ENCODE measurements at regions not wholly inside any gene's neighbourhood (a gene's known extent, or its start where the extent isn't known, plus 50 kb on each side); places are given as distances from the start of the nearest gene placed in this dataset.

GRCh38 chr20:39916236-39916765 lies 772.7 kb downstream of the MAFB start:
- Histone ChIP-seq H3K27me3 (replicated peaks in 1 of 4; ENCODE audit: control insufficient read depth in 3 of 4, extremely low read depth in 1 of 4, insufficient read depth in 3 of 4, low read length in 3 of 4) (no peaks in the 10 kb centered on the region), H3K4me1 (replicated peaks in 1 of 4; ENCODE audit: control insufficient read depth in 3 of 4, insufficient read depth in 4 of 4, low read length in 3 of 4) (no peaks in the 10 kb centered on the region), H3K4ac (replicated peaks; ENCODE audit: insufficient read length, low read depth, low read length) (no peak overlapping the region), H3K18ac (ENCODE audit: extremely low read depth, low read length) (no peak overlapping the region), H2AFZ (ENCODE audit: low read length) (no peak overlapping the region), H3K79me2 (ENCODE audit: control insufficient read depth in 1 of 2, insufficient read depth in 2 of 2, low read length in 2 of 2) (no peaks in the 10 kb centered on the region), H3K9me3 (ENCODE audit: insufficient read depth in 2 of 2, low read depth in 1 of 2, low read length in 1 of 2) (no peaks in the 10 kb centered on the region), H2BK120ac (replicated peaks; ENCODE audit: low read depth, low read length) (no peak overlapping the region), H3K36me3 (ENCODE audit: control insufficient read depth in 2 of 4, insufficient read depth in 4 of 4, low read length in 3 of 4) (no peaks in the 10 kb centered on the region), H4K5ac (ENCODE audit: insufficient read length, low read depth, low read length) (no peak overlapping the region), H3K4me3 (ENCODE audit: extremely low read depth in 1 of 4, insufficient read depth in 2 of 4, low read depth in 3 of 4, low read length in 4 of 4) (no peak overlapping the region), H3K9ac (replicated peaks in 1 of 4; ENCODE audit: extremely low read depth in 1 of 4, low read depth in 3 of 4, low read length in 3 of 4) (no peak overlapping the region), H4K8ac (ENCODE audit: extremely low read depth, insufficient read depth, low read length) (no peak overlapping the region), H4K91ac (replicated peaks; ENCODE audit: insufficient read length, low read length) (no peak overlapping the region), H2BK20ac (ENCODE audit: low read length) (no peak overlapping the region), H2BK5ac (ENCODE audit: low read depth, low read length) (no peak overlapping the region), H3K56ac (replicated peaks; ENCODE audit: insufficient read length, low read depth, low read length) (no peak overlapping the region), H3K79me1 (ENCODE audit: low read depth, low read length) (no peaks in the 10 kb centered on the region), H3K14ac (ENCODE audit: insufficient read length) (no peak overlapping the region), H3K23ac (ENCODE audit: insufficient read length) (no peak overlapping the region), H2AK5ac (ENCODE audit: low read depth, low read length) (no peak overlapping the region), H3K27ac (ENCODE audit: low read depth, low read length) (no peak overlapping the region), H3K4me2 (ENCODE audit: insufficient read depth in 1 of 2, low read depth in 2 of 2, low read length in 2 of 2) (no peak overlapping the region), H2BK15ac (ENCODE audit: low read length) (no peak overlapping the region), H2BK12ac (ENCODE audit: low read depth, low read length) (no peak overlapping the region), H3K23me2 (ENCODE audit: low read depth, low read length) (no peaks in the 10 kb centered on the region), H4K20me1 (replicated peaks in 1 of 2; ENCODE audit: control insufficient read depth in 1 of 2, insufficient read depth in 2 of 2, low read length in 2 of 2) (no peaks in the 10 kb centered on the region)
- CTCF ChIA-PET (ENCODE audit: partially characterized antibody): interaction anchor here (1.1 kb wide), 1 partner anchor 42 kb away, joined by 3 read pairs; no protein-coding TSS in a partner anchor
- WGBS, 2 experiments (ENCODE audit: extremely low coverage in 1 of 2, insufficient coverage in 1 of 2, insufficient read length in 1 of 2, insufficient replicate concordance in 2 of 2, low coverage in 1 of 2, low lambda C conversion rate in 2 of 2, missing lambda C conversion rate in 1 of 2): 93% methylated on average over 2 of the region's 2 CpGs; no CpG with 5 or more reads in 1 of the 2 experiments
- TF ChIP-seq SUZ12 (IDR thresholded peaks at IDR 0.05; ENCODE audit: low read length) (no peak), RNF2 (IDR thresholded peaks at IDR 0.05; ENCODE audit: borderline replicate concordance, low read depth, low read length, missing control alignments, poor library complexity, severe bottlenecking) (no peak), SRF (IDR thresholded peaks at IDR 0.05; ENCODE audit: low read depth, low read length) (no peak)
- DNase-seq (ENCODE audit: low read depth in 1 of 2, low spot score in 2 of 2) (no peak), FAIRE-seq (no peak)
- POLR2A ChIA-PET (ENCODE audit: partially characterized antibody): no interaction called here
